ENCODE measurements at regions not wholly inside any gene's neighbourhood (a gene's known extent, or its start where the extent isn't known, plus 50 kb on each side); places are given as distances from the start of the nearest gene placed in this dataset.

DNA sequence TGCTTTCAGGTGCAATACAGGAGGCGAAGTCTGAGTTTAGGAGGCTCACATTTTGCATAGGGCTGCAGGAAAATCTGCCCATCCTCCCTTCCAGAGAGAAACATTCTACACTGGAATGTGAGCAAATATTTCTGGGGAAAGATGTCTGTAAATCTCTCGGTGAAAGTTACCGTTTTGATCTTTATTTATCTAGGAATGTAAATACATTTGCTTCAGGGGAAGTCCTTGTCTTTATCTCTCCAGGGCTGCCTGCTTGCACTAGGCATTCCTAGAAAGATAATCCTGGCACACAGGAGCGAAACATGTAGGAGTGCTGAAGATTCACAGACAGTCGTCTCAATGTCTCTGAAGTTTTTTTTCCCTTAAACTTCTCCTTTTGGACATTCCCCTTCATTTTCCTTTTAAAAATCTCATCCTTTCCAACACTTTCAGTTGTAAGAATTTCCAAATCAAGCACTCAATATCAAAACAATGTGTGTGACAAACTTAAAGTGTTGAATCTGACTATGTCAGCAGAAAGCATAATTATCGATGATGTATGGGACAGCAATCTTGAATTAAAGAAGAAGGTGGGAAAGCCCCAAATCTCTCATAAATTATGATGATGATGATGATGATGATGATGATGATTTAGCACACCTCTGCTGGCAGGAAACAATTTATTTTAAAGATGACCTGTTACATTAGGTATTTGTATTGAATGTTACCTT lies 113.4 kb upstream of the RESF1 start:
- Histone ChIP-seq H3K4me3 (no peak overlapping the region), H3K4me1 (no peaks in the 10 kb centered on the region), H3K9me3 (peaks cover 0 to 35% of the 10 kb centered on the region in 2 donors), H3K36me3 (no peaks in the 10 kb centered on the region), H3K27ac (no peak overlapping the region), H3K27me3 (no peaks in the 10 kb centered on the region)
- ATAC-seq (no peak), DNase-seq (no peak)
- intact Hi-C loops (cut with DNase I) = no loop called here
- TF ChIP-seq, protein P1, sequence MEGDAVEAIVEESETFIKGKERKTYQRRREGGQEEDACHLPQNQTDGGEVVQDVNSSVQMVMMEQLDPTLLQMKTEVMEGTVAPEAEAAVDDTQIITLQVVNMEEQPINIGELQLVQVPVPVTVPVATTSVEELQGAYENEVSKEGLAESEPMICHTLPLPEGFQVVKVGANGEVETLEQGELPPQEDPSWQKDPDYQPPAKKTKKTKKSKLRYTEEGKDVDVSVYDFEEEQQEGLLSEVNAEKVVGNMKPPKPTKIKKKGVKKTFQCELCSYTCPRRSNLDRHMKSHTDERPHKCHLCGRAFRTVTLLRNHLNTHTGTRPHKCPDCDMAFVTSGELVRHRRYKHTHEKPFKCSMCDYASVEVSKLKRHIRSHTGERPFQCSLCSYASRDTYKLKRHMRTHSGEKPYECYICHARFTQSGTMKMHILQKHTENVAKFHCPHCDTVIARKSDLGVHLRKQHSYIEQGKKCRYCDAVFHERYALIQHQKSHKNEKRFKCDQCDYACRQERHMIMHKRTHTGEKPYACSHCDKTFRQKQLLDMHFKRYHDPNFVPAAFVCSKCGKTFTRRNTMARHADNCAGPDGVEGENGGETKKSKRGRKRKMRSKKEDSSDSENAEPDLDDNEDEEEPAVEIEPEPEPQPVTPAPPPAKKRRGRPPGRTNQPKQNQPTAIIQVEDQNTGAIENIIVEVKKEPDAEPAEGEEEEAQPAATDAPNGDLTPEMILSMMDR (IDR thresholded peaks at IDR 0.05) = no peak

DNA sequence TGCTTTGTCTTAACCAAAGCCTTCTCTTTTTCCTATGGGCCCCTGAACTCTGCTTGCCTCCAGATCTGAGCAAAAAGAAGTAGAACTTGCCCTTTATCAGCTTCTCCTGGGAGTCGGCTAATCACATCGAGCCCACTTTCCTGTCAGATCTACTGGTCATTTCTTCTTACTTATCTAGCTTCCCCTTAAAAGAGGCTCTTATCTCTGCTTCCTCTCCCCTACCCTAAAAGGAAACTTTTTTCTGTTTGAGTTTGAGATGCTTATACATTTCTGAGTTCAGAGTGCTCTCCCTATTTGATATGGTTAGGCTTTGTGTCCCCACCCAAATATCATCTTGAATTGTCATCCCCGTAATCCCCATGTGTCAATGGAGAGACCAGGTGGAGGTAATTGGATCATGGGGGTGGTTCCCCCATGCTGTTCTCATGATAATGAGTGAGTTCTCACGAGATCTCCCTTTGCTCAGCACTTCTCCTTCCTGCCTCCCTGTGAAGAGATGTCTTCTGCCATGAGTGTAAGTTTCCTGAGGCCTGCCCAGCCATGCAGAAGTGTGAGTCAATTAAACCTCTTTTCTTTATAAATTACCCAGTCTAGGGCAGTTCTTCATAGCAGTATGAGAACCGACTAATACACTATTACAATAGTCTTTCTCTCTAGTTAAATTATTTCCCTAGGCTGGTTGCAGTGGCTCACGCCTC lies 114.7 kb upstream of the AMN1 start:
- intact Hi-C loops (cut with DNase I) = no loop called here
- ATAC-seq (no peak), DNase-seq (no peak)
- no peaks in the 10 kb centered on the region for H3K36me3 ChIP-seq
- H3K9me3 ChIP-seq = peaks cover 0 to 14% of the 10 kb centered on the region in 2 donors
- H3K4me1 ChIP-seq = no peaks in the 10 kb centered on the region
- H3K27me3 ChIP-seq = no peaks in the 10 kb centered on the region
- H3K27ac ChIP-seq = peak overlapping the region in 1 of 2 donors; percentile 0
- H3K4me3 ChIP-seq = no peak overlapping the region
- TF ChIP-seq, protein P1 (IDR thresholded peaks at IDR 0.05) = no peak

DNA sequence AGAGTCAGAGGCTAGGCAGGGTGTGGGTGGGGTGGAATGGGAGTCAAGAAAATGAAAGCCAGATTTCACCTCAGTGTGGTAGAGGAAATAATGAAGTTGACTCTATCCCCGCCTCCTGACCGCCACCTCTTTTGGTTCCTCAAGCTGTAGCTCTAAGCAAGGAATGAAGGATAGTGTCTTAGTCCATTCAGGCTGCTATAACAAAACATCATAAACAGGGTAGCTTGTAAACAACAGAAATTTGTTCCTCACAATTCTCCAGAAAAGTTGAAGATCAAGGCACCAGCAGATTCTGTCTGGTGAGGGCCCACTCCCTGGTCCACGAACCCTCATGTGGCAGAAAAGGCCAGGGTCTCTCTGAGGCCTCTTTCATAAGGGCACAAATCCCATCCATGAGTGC lies 109.1 kb upstream of the AMN1 start:
- TF ChIP-seq, protein P1 (IDR thresholded peaks at IDR 0.05) = no peak
- Histone ChIP-seq H3K27me3 (no peaks in the 10 kb centered on the region), H3K9me3 (peaks cover 0 to 11% of the 10 kb centered on the region in 2 donors), H3K4me3 (no peak overlapping the region), H3K36me3 (no peaks in the 10 kb centered on the region), H3K4me1 (peaks cover 0 to 28% of the 10 kb centered on the region in 2 donors), H3K27ac (no peak overlapping the region)
- no peak for ATAC-seq
- intact Hi-C loops (cut with DNase I) = no loop called here
- no peak for DNase-seq

DNA sequence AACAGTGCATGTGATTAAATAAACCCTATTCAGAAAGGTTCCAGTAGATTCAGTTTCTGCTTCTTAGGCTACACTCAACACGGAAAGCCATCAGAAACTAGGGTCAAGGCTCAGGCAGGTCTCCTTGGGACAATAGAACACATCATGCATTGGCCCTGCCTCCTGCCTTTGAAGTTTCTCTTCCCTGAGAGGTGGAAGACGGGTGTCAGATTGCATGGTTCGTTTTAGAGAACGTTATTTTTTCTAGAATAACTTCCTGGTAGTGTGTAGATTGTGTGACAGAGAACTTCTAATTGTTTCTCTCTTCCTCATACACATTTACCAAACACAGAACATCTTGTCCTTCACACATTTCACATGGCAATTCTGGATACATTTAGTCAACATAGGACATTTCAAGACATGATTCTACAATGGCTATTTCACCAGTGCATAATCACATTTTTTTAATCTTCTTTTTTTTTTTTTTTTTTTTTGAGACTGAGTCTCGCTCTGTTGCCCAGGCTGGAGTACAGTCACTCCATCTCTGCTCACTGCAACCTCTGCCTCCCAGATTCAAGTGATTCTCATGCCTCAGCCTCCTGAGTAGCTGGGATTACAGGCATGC lies 106.6 kb upstream of the AMN1 start:
- DNase-seq = no peak
- H3K27me3 ChIP-seq = no peaks in the 10 kb centered on the region

More for the DNA sequence above, 106.6 kb upstream of the AMN1 start:
- Histone ChIP-seq H3K4me1 (peaks cover 0 to 40% of the 10 kb centered on the region in 2 donors), H3K36me3 (no peaks in the 10 kb centered on the region), H3K9me3 (peaks cover 0 to 18% of the 10 kb centered on the region in 2 donors), H3K4me3 (no peak overlapping the region), H3K27ac (peak overlapping the region in 1 of 2 donors; percentile 94)
- intact Hi-C loops (cut with DNase I) = no loop called here
- no peak for ATAC-seq
- TF ChIP-seq, protein P1 (IDR thresholded peaks at IDR 0.05) = no peak
